CD14-positive monocyte (primary cell): ENCODE measurements at regions not wholly inside any gene's neighbourhood (a gene's known extent, or its start where the extent isn't known, plus 50 kb on each side); places are given as distances from the start of the nearest gene placed in this dataset.

Source experiments
- DNase-seq, 3 donors: peaks; one replicate each; pipeline ENCODE4 v3.0.0-alpha.2; 2011 to 2022
- H2AFZ ChIP-seq: 2 replicates; pipeline ENCODE4 v1.6.0; 2012; ENCODE audit warnings: mild to moderate bottlenecking, low read depth, low read length, inconsistent platforms; ENCODE audit not compliant: insufficient read depth, poor library complexity, severe bottlenecking
- H3K27ac ChIP-seq, 2 donors: 1 replicate in 1 of 2; 2 replicates in 1 of 2; pipeline ENCODE4 v1.5.1; 2012 to 2013; ENCODE audit warnings: low read length in 2 of 2, control low read depth in 1 of 2, inconsistent platforms in 1 of 2, low read depth in 1 of 2, mild to moderate bottlenecking in 1 of 2
- H3K27me3 ChIP-seq, 2 donors: one replicate each; pipeline versions ENCODE4 v1.6.0 to v1.6.1; 2011 to 2013; ENCODE audit warnings: low read length in 2 of 2; ENCODE audit not compliant: control insufficient read depth in 2 of 2, insufficient read depth in 2 of 2
- H3K36me3 ChIP-seq, 2 donors: replicated peaks in 1 of 2; 1 replicate in 1 of 2; 2 replicates in 1 of 2; pipeline versions ENCODE4 v1.5.1 to v1.6.1; 2012 to 2013; ENCODE audit warnings: low read length in 2 of 2, control low read depth in 1 of 2, inconsistent platforms in 1 of 2, mild to moderate bottlenecking in 1 of 2; ENCODE audit not compliant: insufficient read depth in 2 of 2, control insufficient read depth in 1 of 2
- H3K4me1 ChIP-seq, 2 donors: 1 replicate in 1 of 2; 2 replicates in 1 of 2; pipeline versions ENCODE4 v1.5.1 to v1.6.1; 2012 to 2013; ENCODE audit warnings: low read length in 2 of 2, control low read depth in 1 of 2, inconsistent platforms in 1 of 2, mild to moderate bottlenecking in 1 of 2, moderate library complexity in 1 of 2; ENCODE audit not compliant: insufficient read depth in 2 of 2, control insufficient read depth in 1 of 2
- H3K4me2 ChIP-seq: replicated peaks from 2 replicates; pipeline ENCODE3; 2012; ENCODE audit warnings: low read length, moderate library complexity, mild to moderate bottlenecking; ENCODE audit not compliant: poor library complexity, severe bottlenecking; ENCODE audit errors: extremely low read depth
- H3K4me3 ChIP-seq, 3 experiments: fragments of 200-600 bp in 1 of 3; sonication (generic) in 1 of 3; replicated peaks in 1 of 3; 1 replicate in 2 of 3; 2 replicates in 1 of 3; pipeline ENCODE4 v1.5.1; 2011 to 2013; ENCODE audit warnings: low read length in 3 of 3, mild to moderate bottlenecking in 3 of 3, control low read depth in 2 of 3, low read depth in 2 of 3, inconsistent platforms in 1 of 3, moderate library complexity in 1 of 3
- H3K79me2 ChIP-seq: 2 replicates; pipeline ENCODE4 v1.6.0; 2012; ENCODE audit warnings: mild to moderate bottlenecking, control low read depth, inconsistent platforms, low read length, moderate library complexity; ENCODE audit not compliant: insufficient read depth
- H3K9ac ChIP-seq: 2 replicates; pipeline ENCODE4 v1.6.0; 2017; ENCODE audit warnings: low read length, mild to moderate bottlenecking; ENCODE audit not compliant: insufficient read depth, poor library complexity, severe bottlenecking
- H3K9me3 ChIP-seq, 2 donors: replicated peaks in 1 of 2; 1 replicate in 1 of 2; 2 replicates in 1 of 2; pipeline versions ENCODE4 v1.5.1 to v1.6.1; 2012 to 2013; ENCODE audit warnings: low read length in 2 of 2, control low read depth in 1 of 2; ENCODE audit not compliant: control insufficient read depth in 1 of 2, insufficient read depth in 1 of 2
- H4K20me1 ChIP-seq: 2 replicates; pipeline ENCODE4 v1.6.0; 2012; ENCODE audit warnings: mild to moderate bottlenecking, low read length, control low read depth, moderate library complexity; ENCODE audit not compliant: insufficient read depth
- H3K27ac Mint-ChIP-seq, 7 donors: one replicate each; pipeline ENCODE4 v1.8.0; 2020; ENCODE audit warnings: mild to moderate bottlenecking in 7 of 7, mixed read lengths in 7 of 7, moderate library complexity in 6 of 7, inconsistent platforms in 2 of 7
- H3K27me3 Mint-ChIP-seq, 3 donors: one replicate each; pipeline ENCODE4 v1.8.0; 2021 to 2022; ENCODE audit warnings: low read depth in 3 of 3, mild to moderate bottlenecking in 3 of 3, mixed read lengths in 3 of 3, moderate library complexity in 3 of 3, inconsistent platforms in 1 of 3
- H3K36me3 Mint-ChIP-seq, 2 donors: one replicate each; pipeline ENCODE4 v1.8.0; 2020; ENCODE audit warnings: mixed read lengths in 2 of 2, inconsistent platforms in 1 of 2, mild to moderate bottlenecking in 1 of 2
- H3K4me1 Mint-ChIP-seq: one replicate; pipeline ENCODE4 v1.8.0; 2020; ENCODE audit warnings: mild to moderate bottlenecking, mixed read lengths
- H3K4me3 Mint-ChIP-seq, 2 donors: one replicate each; pipeline ENCODE4 v1.8.0; 2020; ENCODE audit warnings: mild to moderate bottlenecking in 2 of 2, mixed read lengths in 2 of 2, moderate library complexity in 1 of 2
- H3K9me3 Mint-ChIP-seq, 7 donors: one replicate each; pipeline ENCODE4 v1.8.0; 2020 to 2022; ENCODE audit warnings: mixed read lengths in 7 of 7, mild to moderate bottlenecking in 6 of 7, moderate library complexity in 6 of 7, inconsistent platforms in 2 of 7
- CTCF ChIP-seq: fragments of 200-600 bp; IDR thresholded peaks from one replicate; pipeline ENCODE4 v1.8.0; 2022; ENCODE audit warnings: antibody characterized with exemption, mild to moderate bottlenecking
- WGBS: methylation state at CpG from one replicate; pipeline ENCODE4 v1.1.5; 2013; ENCODE audit warnings: missing lambda C conversion rate; ENCODE audit not compliant: insufficient coverage; 5-methylcytosine and 5-hydroxymethylcytosine counted together
- intact Hi-C, 2 donors: fragments of 100-400 bp; cut with micrococcal nuclease; formaldehyde crosslinking; loops; one replicate each; pipeline versions ENCODE4 v1.15.0 to v1.15.1; 2023

- Mint-ChIP-seq H3K4me3 (no peak overlapping the region), H3K9me3 (no peaks in the 10 kb centered on the region)
Measured at GRCh38 chr6:15081447-15081846, 164.4 kb upstream of the JARID2 start.

DNA sequence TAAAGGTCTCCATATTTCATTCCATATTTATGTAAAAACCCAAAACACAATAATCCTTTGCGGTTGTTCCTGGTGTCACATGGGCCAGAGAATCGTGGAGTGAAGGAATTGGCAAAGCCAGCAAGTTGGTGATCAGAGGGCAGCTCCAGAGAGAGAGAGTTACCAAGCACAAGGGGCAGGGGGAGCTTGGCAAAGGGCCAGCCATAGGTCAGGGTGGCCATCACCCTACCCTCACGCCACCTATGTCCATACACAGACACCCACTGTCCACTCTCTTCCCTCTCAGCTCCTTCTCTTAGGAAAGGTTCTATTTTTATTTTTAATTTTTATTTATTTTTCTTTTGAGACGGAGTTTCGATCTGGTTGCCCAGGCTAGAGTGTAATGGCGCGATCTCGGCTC is 163.2 kb upstream of the JARID2 start:
- intact Hi-C loops, result no loop called here
- Histone ChIP-seq H3K4me3 (no peak overlapping the region), H3K9me3 (no peaks in the 10 kb centered on the region), H3K4me1 (peaks cover 40% of the 10 kb centered on the region in 2 donors), H3K27me3 (no peaks in the 10 kb centered on the region), H4K20me1 (no peaks in the 10 kb centered on the region), H3K27ac (no peak overlapping the region), H3K79me2 (no peaks in the 10 kb centered on the region), H2AFZ (no peak overlapping the region), H3K9ac (no peak overlapping the region), H3K4me2 (no peak overlapping the region), H3K36me3 (no peaks in the 10 kb centered on the region)
- Mint-ChIP-seq H3K9me3 (no peaks in the 10 kb centered on the region), H3K27me3 (peaks cover 0 to 1% (median 0%) of the 10 kb centered on the region in 3 donors), H3K36me3 (no peaks in the 10 kb centered on the region), H3K27ac (no peak overlapping the region), H3K4me3 (no peak overlapping the region), H3K4me1 (peaks cover 41% of the 10 kb centered on the region)
- no CpG with 5 or more reads among the region's 8 CpGs for WGBS
- no peak for TF ChIP-seq CTCF
- no peak for DNase-seq

More at GRCh38 chr6:15081447-15081846, 164.4 kb upstream of the JARID2 start:
- no peaks in the 10 kb centered on the region for H4K20me1 ChIP-seq
- no peak overlapping the region for H3K4me3 ChIP-seq
- no peaks in the 10 kb centered on the region for H3K79me2 ChIP-seq
- Mint-ChIP-seq H3K27me3 (peaks cover 0 to 1% (median under 1%) of the 10 kb centered on the region in 3 donors), H3K4me1 (peaks cover 35% of the 10 kb centered on the region), H3K36me3 (no peaks in the 10 kb centered on the region), H3K27ac (no peak overlapping the region)
- H3K27ac ChIP-seq, result no peak overlapping the region
- TF ChIP-seq CTCF, result no peak
- no peak overlapping the region for H2AFZ ChIP-seq
- H3K9ac ChIP-seq, result no peak overlapping the region
- H3K27me3 ChIP-seq, result no peaks in the 10 kb centered on the region
- H3K4me1 ChIP-seq, result peaks cover 28% of the 10 kb centered on the region in 2 donors
- no peaks in the 10 kb centered on the region for H3K9me3 ChIP-seq
- H3K36me3 ChIP-seq, result no peaks in the 10 kb centered on the region
- intact Hi-C loops, result no loop called here
- no peak for DNase-seq
- WGBS, result 100% methylated on average over 1 of the region's 2 CpGs
- no peak overlapping the region for H3K4me2 ChIP-seq
